NCI-H345 treated with DMSO at 0.1 percent for 48 hours (cell line): ENCODE measurements at regions not wholly inside any gene's neighbourhood (a gene's known extent, or its start where the extent isn't known, plus 50 kb on each side); places are given as distances from the start of the nearest gene placed in this dataset.

Source experiments
- DNase-seq: peaks from one replicate; lab custom pipeline; 2025; ENCODE audit not compliant: unreplicated experiment; lab: John Stamatoyannopoulos, UW

DNA sequence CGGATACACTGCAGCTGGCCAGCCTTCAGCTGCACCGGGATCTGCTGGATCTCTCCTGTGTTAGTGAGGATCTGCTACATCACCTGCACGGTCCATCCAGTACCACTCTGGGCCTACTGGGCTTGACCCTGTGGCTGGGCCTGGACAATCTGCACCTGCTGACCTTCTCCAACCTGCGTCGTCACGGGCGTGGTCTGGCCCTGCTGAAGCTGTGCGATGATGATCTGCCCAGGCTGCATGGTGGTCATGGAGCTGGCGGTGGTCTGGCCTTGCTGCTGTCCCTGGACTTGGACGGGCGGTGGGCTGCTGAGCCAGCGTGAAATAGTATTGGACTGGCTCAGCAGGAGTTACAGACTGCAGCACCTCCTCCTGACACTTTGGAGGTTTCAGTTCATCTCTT, 137.1 kb upstream of the GAS1 start:
- DNase-seq: no peak

DNA sequence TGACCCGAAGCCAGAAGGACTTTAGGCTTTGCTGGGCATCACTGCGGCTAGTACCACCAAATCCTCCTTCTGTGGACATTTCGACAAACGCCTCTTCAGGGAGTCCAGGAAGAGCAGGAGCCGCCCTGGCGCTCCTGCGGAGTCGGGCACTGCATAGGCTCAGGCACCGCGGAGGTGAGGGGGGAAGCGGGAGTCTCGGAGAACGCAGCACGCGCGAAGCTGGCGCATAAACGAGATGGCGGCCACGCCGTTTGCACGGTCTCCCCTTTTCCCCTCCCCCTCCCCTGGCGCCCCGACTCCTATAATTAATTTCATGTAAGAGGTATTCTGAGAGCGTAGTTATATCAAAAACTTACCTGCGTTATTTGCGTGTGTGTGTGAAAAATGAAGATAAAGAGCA, 137.8 kb upstream of the GAS1 start:
- DNase-seq: no peak

DNA sequence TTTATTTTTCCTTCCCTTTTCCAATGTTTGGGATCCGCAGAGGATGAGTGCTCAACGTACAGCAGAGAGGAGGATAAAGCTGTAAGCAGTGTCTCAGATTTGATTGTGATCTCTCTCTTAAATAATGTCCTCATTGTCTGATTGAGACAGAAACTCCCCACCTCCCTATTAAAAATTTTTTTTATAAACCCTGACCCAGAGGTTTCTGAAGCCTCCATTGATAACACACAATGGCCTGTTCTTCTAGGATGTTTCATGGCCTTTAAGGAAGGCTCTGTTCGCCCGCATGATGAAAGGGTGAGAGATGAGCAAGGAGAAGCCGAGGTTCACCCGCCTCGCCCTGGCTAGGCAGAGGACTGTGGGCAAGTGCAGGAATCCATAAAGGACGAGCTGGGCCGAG, 138.2 kb upstream of the GAS1 start:
- no peak for DNase-seq

DNA sequence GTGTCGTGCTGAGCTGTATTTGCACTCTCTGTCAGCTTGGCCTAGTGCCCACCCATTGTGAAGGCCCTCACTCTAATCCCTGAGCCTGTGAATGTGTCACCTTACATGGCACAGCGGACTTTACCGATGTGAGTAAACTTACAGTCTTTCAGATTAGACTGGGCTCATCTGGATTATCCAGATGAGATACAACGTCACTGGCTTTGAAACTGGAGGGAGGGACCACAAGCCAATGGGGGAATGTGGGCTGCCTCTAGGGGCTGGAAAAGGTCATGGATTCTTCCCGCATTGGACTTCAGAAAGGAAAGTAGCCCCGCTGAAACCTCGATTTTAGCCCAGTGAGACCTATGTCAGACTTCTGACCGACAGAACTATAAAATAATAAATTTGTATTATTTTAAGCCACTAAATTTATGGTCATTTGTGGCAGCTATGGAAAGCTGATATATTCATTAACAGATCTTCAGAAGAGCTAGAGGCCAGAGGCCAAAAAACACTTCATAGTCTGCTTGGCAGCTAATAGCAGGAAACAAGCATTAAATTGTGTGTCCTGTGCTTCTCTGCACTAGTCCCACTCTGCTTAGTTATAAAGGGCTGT, 139.0 kb upstream of the GAS1 start:
- no peak for DNase-seq

DNA sequence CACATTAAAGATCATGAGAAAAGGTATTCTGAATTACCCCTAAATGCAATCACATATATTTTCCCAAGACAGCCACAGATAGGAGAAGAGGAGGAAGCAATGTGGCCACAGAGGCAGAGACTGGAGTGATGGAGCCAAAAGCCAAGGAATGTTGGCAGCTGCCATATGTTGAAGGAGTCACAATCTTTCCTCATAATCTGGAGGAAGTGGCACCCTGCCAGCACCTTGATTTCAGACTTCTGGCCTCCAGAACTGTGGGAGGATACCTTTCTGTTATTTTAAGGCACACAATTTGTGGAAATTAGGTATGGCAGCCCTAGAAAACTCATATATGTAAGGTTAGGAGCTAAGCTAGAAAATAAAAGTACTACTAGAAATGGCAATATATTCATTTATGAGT, 139.9 kb upstream of the GAS1 start:
- DNase-seq: no peak

DNA sequence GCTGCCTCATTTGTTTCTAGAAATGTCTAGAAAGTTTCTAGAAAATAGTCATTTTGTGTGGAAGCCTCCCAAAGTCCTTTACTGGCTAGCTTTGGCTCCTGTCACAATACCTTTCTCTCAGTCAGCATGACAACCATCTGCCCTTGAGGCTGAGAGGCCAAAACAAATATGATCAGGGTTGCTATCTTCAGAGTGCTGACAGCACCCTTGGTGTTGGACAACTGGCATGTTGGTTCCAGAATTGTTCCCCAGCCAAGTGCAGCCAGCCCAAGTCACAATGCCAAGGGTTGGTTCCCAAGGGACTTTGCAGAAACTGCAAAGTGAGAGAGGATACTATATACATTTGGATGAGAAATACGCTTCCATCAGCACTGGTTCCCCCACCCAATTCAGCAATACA, 140.9 kb upstream of the GAS1 start:
- no peak for DNase-seq

DNA sequence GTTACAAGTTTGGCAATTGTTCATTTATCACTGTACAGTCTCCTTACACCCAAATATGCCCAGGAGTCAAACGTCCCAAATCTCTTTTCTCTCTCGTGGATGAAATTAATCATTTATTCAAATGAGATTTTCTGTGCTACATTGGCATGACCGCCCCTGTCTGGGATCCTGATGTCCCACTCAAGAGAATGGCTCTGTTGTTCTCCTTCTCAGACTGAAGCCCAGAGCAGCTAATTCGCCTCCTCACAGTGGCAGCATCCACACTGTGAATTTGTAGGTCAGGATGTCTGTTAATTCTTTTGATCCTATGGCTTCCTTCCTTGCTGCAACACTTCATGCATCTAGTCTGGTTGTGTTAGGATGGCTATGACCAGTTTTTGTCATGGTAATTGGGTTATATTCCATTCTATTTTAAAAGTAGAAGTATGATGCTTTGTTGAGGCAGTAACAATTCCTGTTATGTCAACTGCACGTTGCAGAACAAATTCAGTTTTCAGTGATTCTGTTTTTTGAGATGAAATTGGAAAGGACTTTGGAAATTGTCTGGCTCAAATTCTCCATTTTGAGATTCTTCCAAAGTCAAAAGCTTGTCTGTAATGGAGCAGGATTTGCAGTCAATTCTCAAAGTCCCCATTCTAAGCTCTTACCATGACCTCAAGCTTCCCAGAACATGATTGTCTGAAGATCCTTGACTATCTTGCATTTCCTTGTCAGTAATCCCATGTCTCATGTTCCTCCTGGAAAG, 141.5 kb upstream of the GAS1 start:
- DNase-seq: no peak

DNA sequence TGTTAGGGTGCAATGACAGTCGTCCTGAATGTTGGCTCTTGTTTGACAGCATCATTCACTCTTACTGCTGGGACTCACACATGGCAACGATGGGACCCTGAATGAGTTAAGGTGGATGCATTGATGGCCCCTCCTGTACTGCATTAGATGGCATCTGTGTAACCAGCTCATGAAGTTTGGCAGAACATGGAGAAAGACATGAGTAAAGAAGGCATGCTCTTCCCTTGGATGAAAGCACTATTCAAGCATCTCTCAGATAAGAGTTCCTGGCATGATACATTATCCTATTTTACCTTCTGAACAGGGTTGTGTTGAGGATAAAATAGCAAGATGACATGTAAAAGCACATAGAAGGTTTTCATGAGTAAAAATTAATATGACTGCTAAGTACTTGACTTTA, 142.2 kb upstream of the GAS1 start:
- DNase-seq: no peak

DNA sequence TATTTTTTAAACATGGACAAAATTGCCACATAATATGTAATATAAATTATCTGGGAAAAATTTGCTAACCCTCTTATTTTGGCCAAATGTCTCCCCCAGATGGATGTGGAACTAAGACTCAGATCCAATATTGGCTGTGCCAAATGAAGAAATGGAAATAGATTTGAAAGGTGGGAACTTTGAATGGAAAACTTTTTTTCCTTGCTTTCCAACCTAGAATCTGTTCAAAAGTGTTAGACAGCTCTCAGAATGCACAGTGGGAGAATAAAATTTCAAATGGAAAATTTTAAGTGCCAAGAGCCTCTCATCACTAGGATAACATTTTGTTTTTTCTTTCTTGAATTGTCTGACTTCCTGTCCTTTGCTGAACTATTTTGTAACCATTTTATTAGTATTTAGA, 142.6 kb upstream of the GAS1 start:
- no peak for DNase-seq

DNA sequence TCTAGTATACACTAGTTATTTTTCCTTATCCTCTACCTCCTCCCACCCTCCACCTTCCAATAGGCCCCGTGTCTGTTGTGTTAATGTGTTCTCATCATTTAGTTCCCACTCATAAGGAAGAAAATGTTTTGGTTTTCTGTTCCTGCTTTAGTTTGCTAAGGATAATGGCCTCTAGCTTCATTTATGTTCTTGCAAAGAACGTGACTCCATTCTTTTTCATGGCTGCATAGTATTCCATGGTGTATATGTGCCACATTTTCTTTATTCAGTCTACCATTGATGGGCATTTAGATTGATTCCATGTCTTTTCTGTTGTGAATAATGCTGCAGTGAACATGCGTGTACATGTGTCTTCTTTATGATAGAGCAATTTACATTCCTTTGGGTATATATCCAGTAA, 146.5 kb upstream of the GAS1 start:
- no peak for DNase-seq

DNA sequence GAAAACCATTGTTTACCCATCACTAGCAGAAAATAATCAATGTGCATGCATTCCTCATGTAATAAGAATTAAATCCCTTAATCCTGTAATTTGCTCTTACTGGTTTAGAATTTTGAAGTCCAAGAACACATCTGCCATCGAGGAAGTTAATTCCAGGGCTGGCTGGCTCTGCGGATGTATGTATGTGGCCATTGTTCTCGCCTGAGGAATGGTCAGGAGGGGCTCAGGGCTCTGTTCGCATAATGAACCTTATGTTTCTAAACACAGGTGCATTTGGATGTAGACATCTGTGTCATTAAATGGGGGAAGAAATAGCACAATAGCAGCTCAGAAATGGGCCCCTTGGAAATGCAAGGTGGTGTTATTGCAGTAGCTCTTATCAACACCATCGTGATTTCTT, 148.6 kb upstream of the GAS1 start:
- no peak for DNase-seq

DNA sequence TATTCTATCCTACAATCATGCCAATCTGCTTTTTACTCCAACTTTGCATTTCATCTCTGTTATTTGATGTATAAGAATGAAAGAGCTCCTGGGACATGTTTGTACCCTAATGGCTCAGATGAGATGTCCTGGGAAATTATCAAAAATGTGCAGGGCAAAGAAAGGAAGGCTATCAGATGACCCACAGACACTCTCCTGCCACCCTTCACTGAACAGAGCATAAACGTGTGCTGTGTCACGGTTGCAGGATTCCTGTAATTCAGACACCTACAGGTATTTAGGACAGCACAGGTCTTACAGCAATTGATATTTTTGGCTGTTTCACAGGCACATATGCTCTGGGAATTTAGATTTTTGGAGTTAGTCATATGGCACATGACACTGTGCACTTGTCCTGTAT, 149.2 kb upstream of the GAS1 start:
- no peak for DNase-seq

DNA sequence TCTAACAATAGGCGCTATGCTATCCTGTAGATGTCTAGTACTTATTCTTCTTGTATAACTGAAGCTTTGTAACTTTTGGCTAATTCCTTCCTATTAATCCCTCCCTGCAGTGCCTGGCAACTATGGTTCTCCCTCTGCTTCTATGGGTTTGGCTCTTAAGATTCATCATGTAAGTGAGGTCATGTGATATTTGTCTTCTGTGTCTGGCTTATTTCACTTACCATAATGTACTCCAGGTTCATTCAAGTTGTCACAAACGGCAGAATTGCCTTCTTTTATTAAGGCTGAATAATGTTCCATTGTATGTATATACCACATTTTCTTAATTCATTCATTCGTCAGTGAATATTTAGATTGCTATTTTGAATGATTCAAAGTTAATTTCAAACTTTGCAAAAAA, 149.9 kb upstream of the GAS1 start:
- no peak for DNase-seq

DNA sequence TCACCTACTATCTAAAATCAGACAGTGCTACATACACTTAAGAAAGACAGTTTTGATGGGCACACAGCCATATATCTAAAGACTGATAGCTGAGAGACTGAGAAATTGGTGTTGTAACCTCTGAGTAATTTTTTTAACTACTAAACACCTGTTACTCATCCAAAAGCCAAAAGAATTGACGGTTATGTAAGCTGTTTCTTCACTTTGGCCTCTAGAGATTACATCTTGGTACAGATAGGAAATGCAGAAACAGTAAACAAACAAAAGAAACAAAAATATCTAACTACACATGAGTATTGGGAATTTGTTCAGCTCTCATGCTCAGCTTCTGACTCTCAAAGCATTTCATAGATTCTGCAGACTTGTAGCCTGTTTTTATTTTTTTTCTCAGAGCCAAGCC, 152.1 kb upstream of the GAS1 start:
- DNase-seq: no peak

DNA sequence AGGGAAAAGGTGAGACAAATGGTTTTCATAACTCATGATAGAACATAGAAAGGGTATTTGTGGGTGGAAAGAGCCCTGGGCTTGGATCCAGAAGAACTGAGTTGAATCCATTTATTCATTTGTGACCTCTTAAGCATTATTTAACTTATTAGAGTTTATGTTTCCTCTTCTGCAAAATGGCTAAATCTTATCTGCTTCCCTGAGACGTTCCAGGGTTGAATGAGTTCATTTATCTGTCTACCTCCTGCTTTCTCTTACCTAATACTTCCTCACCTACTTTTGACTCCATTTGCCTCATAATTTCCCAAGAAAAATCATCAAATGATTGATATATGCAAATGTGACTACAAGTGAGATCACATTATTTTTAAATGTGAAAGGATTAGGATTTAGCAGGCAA, 152.7 kb upstream of the GAS1 start:
- DNase-seq: no peak

DNA sequence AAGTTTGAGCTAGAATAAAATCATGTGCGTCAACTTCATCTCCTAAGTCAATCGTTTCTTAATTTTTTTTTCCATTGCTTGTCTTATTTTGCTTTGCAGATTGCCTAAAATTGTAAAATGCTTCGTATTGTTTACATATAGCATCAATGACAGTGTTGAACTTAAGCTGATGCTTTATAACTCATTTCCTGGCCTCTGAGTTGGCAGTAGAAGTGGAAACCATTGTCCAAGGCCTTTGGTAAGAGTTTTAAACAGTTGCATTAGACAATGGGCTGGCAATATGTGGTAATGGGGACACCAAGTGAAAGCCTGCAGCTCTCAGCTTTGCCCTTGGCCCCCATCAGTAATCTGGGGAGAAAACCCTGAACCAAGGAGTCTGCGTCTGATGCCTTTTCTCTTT, 154.8 kb upstream of the GAS1 start:
- DNase-seq: no peak

DNA sequence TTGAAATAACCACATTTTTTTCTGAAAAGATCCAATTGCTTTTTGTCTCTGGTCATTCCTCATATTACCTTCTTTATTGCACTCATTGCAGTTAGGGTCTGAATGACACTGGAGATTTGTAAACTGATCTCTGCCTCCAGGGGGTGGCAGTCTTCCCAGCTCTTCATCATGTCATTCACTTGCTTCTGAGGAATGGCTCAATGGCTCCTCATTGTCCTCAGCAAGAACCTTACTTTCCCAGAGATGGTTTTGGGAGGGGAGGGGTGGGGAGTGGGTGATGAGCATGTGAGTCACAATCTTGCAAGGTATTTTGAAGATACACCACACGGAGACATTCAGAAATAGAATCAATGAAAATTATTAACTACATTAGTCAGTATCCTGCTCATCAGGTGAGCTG, 159.8 kb upstream of the GAS1 start:
- DNase-seq: no peak

DNA sequence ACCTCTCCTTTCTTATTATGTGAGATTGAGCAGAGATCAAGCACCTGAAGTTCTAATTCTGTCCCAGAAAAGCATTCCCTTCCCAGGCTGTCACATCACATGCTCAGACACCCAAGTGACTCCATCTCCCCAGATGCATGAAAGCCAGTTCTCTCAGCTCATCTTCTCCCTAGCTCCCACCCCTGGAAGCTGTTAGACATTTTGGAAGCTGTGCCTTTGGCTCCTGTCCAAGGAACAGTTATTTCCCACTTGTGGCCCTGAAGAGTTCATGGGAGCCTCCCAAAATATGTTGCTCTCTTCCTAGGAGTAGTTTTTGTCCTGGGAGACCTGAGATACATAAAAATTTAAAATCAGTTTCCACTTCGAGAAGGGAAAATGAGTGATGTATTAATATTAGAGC, 161.4 kb upstream of the GAS1 start:
- DNase-seq: no peak

DNA sequence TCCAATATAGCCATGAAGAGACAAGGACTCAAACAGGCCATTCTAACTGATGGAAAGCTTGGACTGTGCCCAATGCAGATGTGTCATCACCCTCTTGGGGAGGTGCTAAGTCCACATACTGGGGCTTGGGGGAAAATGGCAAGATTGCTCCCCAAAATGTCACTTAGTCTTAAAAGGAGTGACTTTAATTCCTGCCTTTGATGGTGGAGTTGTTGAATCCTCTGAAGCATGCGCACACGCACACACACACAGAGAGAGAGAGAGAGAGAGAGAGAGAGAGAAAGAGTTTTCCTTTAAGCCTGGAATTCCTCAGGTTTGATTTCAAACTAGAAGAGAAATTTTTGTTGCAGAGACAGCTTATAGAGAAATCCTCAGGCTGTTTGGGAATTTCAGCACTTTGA, 161.9 kb upstream of the GAS1 start:
- DNase-seq: no peak

DNA sequence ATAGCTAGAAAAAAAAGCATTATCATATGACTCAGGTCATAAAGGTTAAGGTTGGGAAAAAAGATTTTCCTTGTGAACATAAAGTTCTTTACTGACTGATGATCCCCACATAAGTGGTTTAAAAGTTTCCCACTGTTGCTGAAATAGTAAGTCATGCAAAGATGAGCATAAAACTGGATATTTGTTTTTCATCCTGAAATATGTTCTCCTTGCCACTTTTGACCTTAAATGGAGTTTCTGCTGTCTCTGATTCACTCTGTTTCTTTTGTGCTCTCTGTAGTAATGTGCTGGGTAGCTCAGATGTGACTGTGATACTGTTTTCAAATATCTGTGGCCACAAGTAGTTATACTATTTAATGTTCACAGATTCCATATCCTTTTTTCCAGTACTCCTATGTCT, 162.5 kb upstream of the GAS1 start:
- no peak for DNase-seq

DNA sequence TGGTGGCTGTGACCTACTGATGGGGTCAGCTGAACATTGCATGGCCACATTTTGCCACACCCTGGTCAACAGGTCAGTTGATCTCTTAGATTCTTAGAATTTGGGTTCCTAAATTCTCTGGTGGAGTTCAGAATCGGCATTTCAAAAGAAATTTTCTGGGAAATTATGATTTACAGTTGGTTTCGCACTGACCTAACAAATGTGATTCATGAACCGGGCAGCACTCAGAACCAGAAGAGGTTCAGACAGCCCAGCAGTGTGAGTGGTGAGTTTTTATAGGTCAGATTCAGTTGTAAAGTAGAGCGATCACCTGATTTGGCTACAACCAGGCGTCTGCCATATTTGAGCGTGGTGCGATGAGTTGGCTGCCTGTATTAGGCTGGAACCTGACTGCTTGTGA, 163.7 kb upstream of the GAS1 start:
- no peak for DNase-seq

DNA sequence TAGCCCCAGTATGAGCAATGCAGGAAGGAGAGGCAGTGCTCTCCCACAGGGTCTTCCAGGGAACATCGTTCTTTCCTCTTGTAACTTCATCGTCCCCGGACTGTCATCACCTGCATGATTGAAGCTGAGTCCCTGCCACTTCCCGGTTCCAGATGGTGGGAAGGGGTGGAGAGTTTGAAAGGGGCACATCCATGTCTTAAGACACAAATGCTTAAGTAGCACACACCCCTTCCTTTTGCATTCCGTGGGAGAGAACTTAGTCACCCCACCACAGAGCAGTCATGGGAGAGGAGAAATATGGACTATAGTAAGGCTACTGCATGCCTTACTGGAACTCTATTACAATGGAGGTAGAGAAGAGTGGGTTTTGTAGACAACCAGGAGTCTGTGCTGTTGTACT, 165.3 kb upstream of the GAS1 start:
- no peak for DNase-seq

DNA sequence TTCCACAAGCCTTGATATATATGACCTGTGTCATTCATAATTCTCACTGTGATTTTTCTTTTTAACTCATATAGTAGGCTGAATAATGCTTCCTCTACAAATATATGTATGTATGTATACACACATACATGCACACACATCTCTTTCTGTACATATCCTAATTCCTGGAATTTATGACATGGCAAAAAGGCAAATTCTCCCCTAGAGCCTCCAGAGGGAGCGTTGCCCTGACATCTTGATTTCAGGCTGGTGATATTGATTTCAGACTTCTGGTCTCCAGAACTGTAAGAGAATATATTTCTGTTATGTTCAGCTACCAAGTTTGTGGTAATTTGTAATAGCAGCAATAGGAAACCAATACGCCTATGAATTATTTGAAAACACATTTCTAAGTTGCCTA, 166.6 kb upstream of the GAS1 start:
- no peak for DNase-seq
